Smooth muscle cell (in vitro differentiated cells): ENCODE measurements at regions not wholly inside any gene's neighbourhood (a gene's known extent, or its start where the extent isn't known, plus 50 kb on each side); places are given as distances from the start of the nearest gene placed in this dataset.

Source experiments
- DNase-seq: peaks from one replicate; lab custom pipeline; 2025; ENCODE audit not compliant: unreplicated experiment; lab: John Stamatoyannopoulos, UW
- H2AFZ ChIP-seq: fragments of 200-600 bp; sonication (generic); 2 replicates; pipeline ENCODE4 v1.6.0; 2016; ENCODE audit warnings: antibody characterized with exemption, low read depth, mild to moderate bottlenecking
- H3F3A ChIP-seq: fragments of 200-600 bp; sonication (generic); 2 replicates; pipeline ENCODE4 v1.6.0; 2017; ENCODE audit warnings: antibody characterized with exemption, low read depth
- H3K27ac ChIP-seq: fragments of 200-600 bp; sonication (generic); 2 replicates; pipeline ENCODE4 v1.5.1; 2016; ENCODE audit warnings: low read depth, mild to moderate bottlenecking
- H3K27me3 ChIP-seq: fragments of 200-600 bp; sonication (generic); 2 replicates; pipeline ENCODE4 v1.6.1; 2016; ENCODE audit warnings: low read depth, mild to moderate bottlenecking
- H3K36me3 ChIP-seq: fragments of 200-600 bp; sonication (generic); 2 replicates; pipeline ENCODE4 v1.5.1; 2016; ENCODE audit warnings: low read depth
- H3K4me1 ChIP-seq: fragments of 200-600 bp; sonication (generic); 2 replicates; pipeline ENCODE4 v1.5.1; 2016; ENCODE audit warnings: low read depth
- H3K4me2 ChIP-seq: fragments of 200-600 bp; sonication (generic); 2 replicates; pipeline ENCODE4 v1.6.0; 2016; ENCODE audit warnings: mild to moderate bottlenecking
- H3K4me3 ChIP-seq: fragments of 200-600 bp; sonication (generic); 2 replicates; pipeline ENCODE4 v1.5.1; 2016; ENCODE audit warnings: mild to moderate bottlenecking
- H3K79me2 ChIP-seq: fragments of 200-600 bp; sonication (generic); 2 replicates; pipeline ENCODE4 v1.6.0; 2016; ENCODE audit warnings: low read depth, mild to moderate bottlenecking
- H3K9ac ChIP-seq: fragments of 200-600 bp; sonication (generic); 2 replicates; pipeline ENCODE4 v1.6.0; 2016; ENCODE audit warnings: low read depth
- H3K9me3 ChIP-seq: fragments of 200-600 bp; sonication (generic); replicated peaks from 2 replicates; pipeline ENCODE4 v1.5.1; 2016; ENCODE audit warnings: low read depth
- H4K20me1 ChIP-seq: fragments of 200-600 bp; sonication (generic); 2 replicates; pipeline ENCODE4 v1.6.0; 2016; ENCODE audit warnings: low read depth
- CTCF ChIP-seq: fragments of 200-600 bp; sonication (generic); IDR thresholded peaks from 2 replicates; pipeline ENCODE4 v1.5.1; 2017; ENCODE audit warnings: borderline replicate concordance, mild to moderate bottlenecking, antibody characterized with exemption; ENCODE audit not compliant: insufficient read depth, poor library complexity, severe bottlenecking
- WGBS: methylation state at CpG from one replicate; pipeline ENCODE4 v1.1.7; 2016; ENCODE audit warnings: low lambda C conversion rate; 5-methylcytosine and 5-hydroxymethylcytosine counted together

DNA sequence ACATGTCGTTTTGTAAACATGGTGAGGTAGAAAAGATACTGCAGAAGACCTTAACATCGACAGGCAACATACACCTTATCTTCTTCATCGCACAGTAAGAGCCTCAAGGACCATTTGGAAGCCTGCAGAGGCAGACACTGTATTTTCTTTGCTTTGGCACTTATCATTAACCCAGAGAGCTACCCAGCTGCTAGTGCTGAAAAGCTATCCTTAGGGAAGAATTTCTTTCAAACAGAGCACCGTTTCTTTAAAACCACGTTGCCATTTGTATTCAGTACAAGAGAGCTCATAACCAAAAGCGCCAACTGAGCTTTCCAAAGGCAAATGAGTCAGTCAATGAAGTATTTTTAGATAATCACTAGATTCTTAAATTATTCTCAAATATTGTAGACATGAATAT lies 306.6 kb downstream of the EPM2A start:
- no peak for TF ChIP-seq CTCF
- no peaks in the 10 kb centered on the region for H3F3A ChIP-seq
- H3K9me3 ChIP-seq, result no peaks in the 10 kb centered on the region
- 51% methylated on average over 6 of the region's 6 CpGs for WGBS
- no peak overlapping the region for H3K4me2 ChIP-seq
- no peak overlapping the region for H2AFZ ChIP-seq
- no peaks in the 10 kb centered on the region for H4K20me1 ChIP-seq
- H3K4me1 ChIP-seq, result no peaks in the 10 kb centered on the region
- H3K27ac ChIP-seq, result no peak overlapping the region
- no peaks in the 10 kb centered on the region for H3K27me3 ChIP-seq
- no peaks in the 10 kb centered on the region for H3K79me2 ChIP-seq
- no peak overlapping the region for H3K9ac ChIP-seq
- no peaks in the 10 kb centered on the region for H3K36me3 ChIP-seq
- DNase-seq, result no peak
- H3K4me3 ChIP-seq, result no peak overlapping the region

DNA sequence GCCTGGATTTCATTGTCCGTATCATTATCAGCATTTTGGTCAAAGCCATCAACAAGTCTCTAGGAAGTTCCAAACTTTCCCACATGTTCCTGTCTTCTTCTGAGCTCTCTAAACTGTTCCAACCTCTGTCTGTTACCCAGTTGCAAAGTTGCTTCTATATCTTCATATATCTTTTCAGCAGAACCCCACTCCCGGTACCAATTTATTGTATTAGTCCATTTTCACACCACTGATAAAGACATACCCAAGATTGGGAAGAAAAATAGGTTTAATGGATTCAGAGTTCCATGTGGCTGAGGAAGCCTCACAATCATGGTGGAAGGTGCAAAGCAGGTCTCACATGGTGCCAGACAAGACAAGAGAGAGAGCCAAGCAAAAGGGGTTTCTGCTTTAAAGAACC lies 293.2 kb downstream of the EPM2A start:
- WGBS, result 90% methylated on average over 2 of the region's 2 CpGs
- peaks cover 7% of the 10 kb centered on the region for H3K9me3 ChIP-seq
- H4K20me1 ChIP-seq, result no peaks in the 10 kb centered on the region
- H3K9ac ChIP-seq, result no peak overlapping the region
- no peaks in the 10 kb centered on the region for H3K4me1 ChIP-seq
- no peak overlapping the region for H3K4me3 ChIP-seq
- no peak overlapping the region for H3K4me2 ChIP-seq
- H3K79me2 ChIP-seq, result no peaks in the 10 kb centered on the region
- H3K36me3 ChIP-seq, result no peaks in the 10 kb centered on the region
- H3F3A ChIP-seq, result no peaks in the 10 kb centered on the region
- no peak for TF ChIP-seq CTCF
- H3K27me3 ChIP-seq, result no peaks in the 10 kb centered on the region
- H3K27ac ChIP-seq, result no peak overlapping the region
- no peak for DNase-seq
- H2AFZ ChIP-seq, result no peak overlapping the region

DNA sequence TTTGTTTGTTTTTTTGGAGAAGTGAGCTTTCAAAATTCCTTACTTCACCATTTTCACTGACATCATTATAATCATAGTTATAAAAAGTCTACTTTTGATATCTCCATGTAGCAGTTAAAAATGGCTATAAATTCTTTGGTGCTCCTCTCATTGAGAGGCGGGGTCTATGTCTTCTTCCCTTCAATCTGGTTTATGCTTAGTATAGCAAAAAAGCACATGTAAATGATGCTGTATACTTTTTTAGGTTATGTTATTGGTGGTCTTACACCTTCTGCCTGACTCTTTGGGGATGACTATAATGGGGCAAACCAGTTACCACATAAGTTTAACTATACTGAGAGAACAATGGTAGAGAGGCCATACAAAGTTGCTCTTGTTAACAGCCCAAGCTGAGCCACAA lies 289.6 kb downstream of the EPM2A start:
- Histone ChIP-seq H3F3A (no peaks in the 10 kb centered on the region), H3K9me3 (peaks cover 7% of the 10 kb centered on the region), H3K79me2 (no peaks in the 10 kb centered on the region), H3K27ac (no peak overlapping the region), H3K9ac (no peak overlapping the region), H3K36me3 (no peaks in the 10 kb centered on the region), H4K20me1 (no peaks in the 10 kb centered on the region), H3K27me3 (no peaks in the 10 kb centered on the region), H3K4me3 (no peak overlapping the region), H3K4me1 (no peaks in the 10 kb centered on the region), H3K4me2 (no peak overlapping the region), H2AFZ (no peak overlapping the region)
- 92% methylated on average over 1 of the region's 1 CpG for WGBS
- TF ChIP-seq CTCF, result no peak
- DNase-seq, result no peak

DNA sequence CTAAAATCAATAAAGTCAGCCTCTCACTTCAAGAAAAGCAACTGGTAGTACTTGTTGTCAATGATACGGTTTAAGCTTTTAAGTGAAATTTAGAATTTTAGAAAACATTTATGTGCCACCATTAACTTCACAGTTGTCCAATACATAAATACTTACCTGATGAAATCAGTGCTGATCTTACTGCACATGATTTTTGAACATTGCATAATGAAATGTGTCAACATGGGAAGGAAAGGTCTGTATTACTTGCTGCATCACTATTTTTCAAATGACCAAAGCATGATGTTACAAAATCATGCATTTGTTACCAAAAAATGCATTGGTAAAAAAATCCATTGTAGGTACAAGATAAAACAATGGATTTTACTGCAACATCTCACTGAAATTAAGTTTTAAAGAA lies 284.3 kb downstream of the EPM2A start:
- 97% methylated on average over 1 of the region's 1 CpG for WGBS
- no peak overlapping the region for H3K4me3 ChIP-seq
- H3K9ac ChIP-seq, result no peak overlapping the region
- no peak overlapping the region for H2AFZ ChIP-seq
- no peak for DNase-seq
- H3K4me1 ChIP-seq, result no peaks in the 10 kb centered on the region
- H3K27me3 ChIP-seq, result no peaks in the 10 kb centered on the region
- no peak overlapping the region for H3K4me2 ChIP-seq
- no peaks in the 10 kb centered on the region for H3K79me2 ChIP-seq
- no peaks in the 10 kb centered on the region for H4K20me1 ChIP-seq
- H3K36me3 ChIP-seq, result no peaks in the 10 kb centered on the region
- H3K9me3 ChIP-seq, result no peaks in the 10 kb centered on the region
- TF ChIP-seq CTCF, result no peak
- H3F3A ChIP-seq, result no peaks in the 10 kb centered on the region
- no peak overlapping the region for H3K27ac ChIP-seq
